ENCODE measurements at regions not wholly inside any gene's neighbourhood (a gene's known extent, or its start where the extent isn't known, plus 50 kb on each side); places are given as distances from the start of the nearest gene placed in this dataset.

- DNase-seq (ENCODE audit: low spot score): no peak
Measured at GRCh38 chr5:155299386-155300005, 285.9 kb downstream of the KIF4B start.

- DNase-seq (ENCODE audit: low spot score): no peak
Measured at GRCh38 chr5:155303120-155303519, 289.6 kb downstream of the KIF4B start.

GRCh38 chr5:155307229-155307628 lies 293.7 kb downstream of the KIF4B start:
- no peak for DNase-seq (ENCODE audit: low spot score)

GRCh38 chr5:155308289-155308688 lies 294.7 kb downstream of the KIF4B start:
- no peak for DNase-seq (ENCODE audit: low spot score)

GRCh38 chr5:155309021-155309746 lies 295.6 kb downstream of the KIF4B start:
- DNase-seq (ENCODE audit: low spot score): no peak

- DNase-seq (ENCODE audit: low spot score): no peak
Measured at GRCh38 chr5:155311721-155312120, 298.2 kb downstream of the KIF4B start.

- DNase-seq (ENCODE audit: low spot score): no peak
Measured at GRCh38 chr5:155313518-155313917, 300.0 kb downstream of the KIF4B start.

GRCh38 chr5:155316070-155316714 lies 302.6 kb downstream of the KIF4B start:
- DNase-seq (ENCODE audit: low spot score): no peak

- DNase-seq (ENCODE audit: low spot score): no peak
Measured at GRCh38 chr5:155332618-155333017, 319.1 kb downstream of the KIF4B start.

GRCh38 chr5:155342956-155343355 lies 329.4 kb downstream of the KIF4B start:
- DNase-seq (ENCODE audit: low spot score): no peak

GRCh38 chr5:155343468-155343867 lies 329.9 kb downstream of the KIF4B start:
- no peak for DNase-seq (ENCODE audit: low spot score)

GRCh38 chr5:155353231-155353630 lies 339.7 kb downstream of the KIF4B start:
- no peak for DNase-seq (ENCODE audit: low spot score)

GRCh38 chr5:155366096-155366495 lies 352.5 kb downstream of the KIF4B start:
- DNase-seq (ENCODE audit: low spot score): no peak

GRCh38 chr5:155367841-155368240 lies 354.3 kb downstream of the KIF4B start:
- DNase-seq (ENCODE audit: low spot score): no peak

- DNase-seq (ENCODE audit: low spot score): no peak
Measured at GRCh38 chr5:155368490-155368889, 354.9 kb downstream of the KIF4B start.

- no peak for DNase-seq (ENCODE audit: low spot score)
Measured at GRCh38 chr5:155380480-155380879, 366.9 kb downstream of the KIF4B start.

- DNase-seq (ENCODE audit: low spot score): no peak
Measured at GRCh38 chr5:155381654-155382053, 368.1 kb downstream of the KIF4B start.

GRCh38 chr5:155389498-155389897 lies 375.9 kb downstream of the KIF4B start:
- no peak for DNase-seq (ENCODE audit: low spot score)

GRCh38 chr5:155394727-155395126 lies 381.2 kb downstream of the KIF4B start:
- no peak for DNase-seq (ENCODE audit: low spot score)

- DNase-seq (ENCODE audit: low spot score): no peak
Measured at GRCh38 chr5:155402927-155403640, 389.5 kb downstream of the KIF4B start.

- DNase-seq (ENCODE audit: low spot score): no peak
Measured at GRCh38 chr5:155406815-155407214, 393.3 kb downstream of the KIF4B start.

- DNase-seq (ENCODE audit: low spot score): no peak
Measured at GRCh38 chr5:155408465-155408864, 394.9 kb downstream of the KIF4B start.

GRCh38 chr5:155416765-155417164 lies 403.2 kb downstream of the KIF4B start:
- DNase-seq (ENCODE audit: low spot score): no peak

Measured in AG08395 (cell line).